HG03571 (cell line): ENCODE measurements at regions not wholly inside any gene's neighbourhood (a gene's known extent, or its start where the extent isn't known, plus 50 kb on each side); places are given as distances from the start of the nearest gene placed in this dataset.
"Not testable (repeated sequence)": the region's sequence is repeated elsewhere in the genome, so short reads cannot be mapped to it uniquely, and the experiment has no call there.

ENCODE experiments used
- ATAC-seq: cut with Tn5 transposase; IDR thresholded peaks from one replicate; pipeline ENCODE4 v1.9.1; 2021; ENCODE audit not compliant: unreplicated experiment

DNA sequence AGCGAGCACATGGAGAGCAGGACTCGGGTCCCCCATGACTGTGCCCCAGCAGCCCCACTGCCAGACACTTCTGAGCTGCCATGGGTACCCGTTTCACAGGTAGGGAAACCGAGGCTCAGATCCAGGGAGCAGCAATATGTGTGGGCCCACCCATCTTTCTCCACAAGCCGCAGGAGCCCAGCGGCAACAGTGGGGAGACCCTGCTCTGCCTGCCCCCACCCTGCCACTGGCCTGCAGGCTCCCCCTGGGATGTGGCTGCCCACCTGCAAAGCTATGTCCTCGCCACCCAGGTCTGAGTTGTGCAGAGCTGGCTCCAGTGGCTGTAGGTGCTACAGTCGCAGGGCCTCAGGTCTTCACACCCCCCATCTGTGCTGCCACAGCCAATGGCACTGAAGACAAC, 50.6 kb upstream of the C1QTNF9B start:
- ATAC-seq: no peak

DNA sequence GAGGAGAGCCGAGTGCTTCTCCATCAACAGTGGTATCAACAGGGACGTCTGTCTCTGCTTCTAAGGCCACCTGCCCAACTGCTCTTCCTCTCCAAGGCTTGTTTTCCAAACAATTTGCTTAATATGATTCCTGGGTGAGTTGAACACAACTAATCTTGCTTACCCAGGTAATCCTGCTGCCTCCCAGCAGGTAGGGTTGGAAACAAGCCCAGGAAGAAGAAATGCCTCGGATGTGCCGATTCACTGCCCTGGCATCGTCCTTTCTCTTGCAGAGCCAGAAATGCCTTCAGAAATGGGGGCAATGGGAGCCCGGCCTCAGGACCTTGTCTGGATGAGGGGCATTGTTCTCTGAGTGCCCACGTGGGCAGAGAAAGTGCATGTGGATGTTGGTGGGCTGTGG, 51.9 kb upstream of the C1QTNF9B start:
- ATAC-seq: no peak

DNA sequence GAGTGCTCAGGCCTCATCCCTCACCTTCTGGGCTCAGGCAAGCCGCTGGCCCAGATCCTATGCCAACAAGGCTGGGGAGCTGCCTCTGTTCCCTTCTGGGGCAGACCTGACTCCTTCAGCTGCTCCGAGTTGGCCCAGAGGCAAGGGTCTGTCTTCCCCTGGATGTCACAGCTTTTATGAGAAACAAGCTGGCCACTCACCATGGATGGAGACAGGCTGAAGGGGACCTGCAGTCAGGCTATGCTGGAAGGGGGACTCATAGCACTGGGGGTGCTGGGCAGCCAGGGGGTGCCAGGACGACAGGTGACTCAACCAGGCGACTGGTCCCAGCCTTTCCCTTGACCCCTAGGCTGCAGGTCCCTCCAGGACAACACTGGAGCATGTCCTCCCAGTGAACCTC, 52.4 kb upstream of the C1QTNF9B start:
- no peak for ATAC-seq

DNA sequence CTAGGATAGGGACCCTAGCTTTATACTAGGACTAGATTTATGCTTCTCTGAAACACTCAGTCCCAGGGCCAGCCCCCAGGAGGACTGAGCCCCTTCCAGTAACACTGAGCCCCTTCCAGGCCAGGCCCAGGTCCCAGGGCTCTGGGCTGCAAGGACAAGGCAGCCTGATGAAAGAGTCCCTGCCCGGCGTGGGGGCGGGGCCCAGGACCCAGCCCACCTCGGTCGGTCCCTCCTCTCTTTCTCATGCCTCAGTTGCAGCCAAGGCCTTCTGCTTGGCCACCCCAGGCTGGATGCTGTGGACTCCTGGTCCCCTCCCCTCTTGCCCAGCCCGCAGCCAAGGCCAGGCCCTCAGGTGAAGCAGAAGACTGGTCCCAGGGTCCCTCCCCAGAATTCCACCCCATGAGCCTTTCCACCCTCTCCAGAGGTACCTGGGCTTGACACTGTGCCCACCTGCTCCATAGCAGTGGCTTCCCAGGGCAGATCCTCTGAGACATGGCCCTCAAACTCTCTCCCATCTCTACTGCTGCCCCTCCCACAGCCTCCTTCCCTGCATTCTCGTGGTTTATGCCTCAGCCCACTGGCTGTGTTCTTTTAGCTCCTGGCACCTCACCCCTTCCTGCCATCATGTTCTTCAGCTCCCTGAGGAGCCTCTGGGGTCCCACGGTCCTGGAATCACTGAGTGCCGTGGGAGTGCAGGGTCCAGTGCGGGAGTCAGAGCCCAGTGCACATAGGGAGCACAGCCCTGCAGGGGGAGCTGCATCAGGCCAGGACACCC, 53.6 kb upstream of the C1QTNF9B start:
- no peak for ATAC-seq

DNA sequence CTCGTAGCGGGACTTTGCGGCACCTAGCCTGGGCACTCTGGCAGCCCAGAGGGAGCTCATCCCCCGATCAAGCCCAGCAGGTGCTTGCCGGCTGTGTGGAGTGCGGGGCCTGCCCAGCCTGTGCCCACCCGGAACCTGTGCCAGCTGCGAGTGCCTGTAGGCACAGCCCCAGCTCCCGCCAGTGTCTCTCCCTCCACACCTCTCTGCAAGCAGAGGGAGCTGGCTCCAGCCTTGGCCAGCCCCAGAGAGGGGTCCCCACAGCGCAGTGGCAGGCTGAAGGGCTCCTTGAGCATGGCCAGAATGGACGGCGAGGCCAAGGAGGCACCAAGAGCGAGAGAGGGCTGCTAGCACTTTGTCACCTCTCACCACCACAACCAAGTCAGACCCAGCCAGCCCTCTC, 55.5 kb upstream of the C1QTNF9B start:
- no peak for ATAC-seq

DNA sequence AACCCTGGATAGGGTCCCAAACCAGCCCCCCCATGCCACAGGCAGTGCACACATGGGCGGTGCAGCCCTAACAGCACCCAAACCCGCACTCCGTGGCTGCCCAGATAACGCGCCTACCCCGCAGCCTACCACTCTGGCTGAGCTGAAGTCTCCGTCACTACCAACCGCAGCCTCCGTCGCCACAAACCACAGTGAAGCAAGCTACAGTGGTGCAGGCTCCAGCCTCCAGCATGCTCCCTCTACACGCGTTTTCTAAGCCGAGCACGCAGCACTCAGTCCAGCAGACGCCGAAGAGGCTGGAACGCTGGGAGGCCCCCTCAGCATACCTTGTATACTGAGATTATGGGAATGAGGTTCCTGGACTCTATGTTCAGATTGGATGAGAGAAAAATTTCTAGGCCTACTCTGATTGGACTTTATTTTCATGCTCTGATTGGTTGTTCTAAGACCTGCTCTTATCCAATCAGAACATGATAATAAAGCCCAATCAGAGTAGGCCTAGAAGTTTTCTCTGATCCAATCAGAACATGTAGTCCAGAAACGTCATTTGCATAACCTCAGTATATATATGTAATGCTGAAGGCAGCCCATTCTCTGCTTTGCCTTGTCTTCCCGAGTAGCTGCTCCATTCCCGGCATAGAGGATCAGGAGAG, 56.7 kb upstream of the C1QTNF9B start:
- ATAC-seq: no peak

DNA sequence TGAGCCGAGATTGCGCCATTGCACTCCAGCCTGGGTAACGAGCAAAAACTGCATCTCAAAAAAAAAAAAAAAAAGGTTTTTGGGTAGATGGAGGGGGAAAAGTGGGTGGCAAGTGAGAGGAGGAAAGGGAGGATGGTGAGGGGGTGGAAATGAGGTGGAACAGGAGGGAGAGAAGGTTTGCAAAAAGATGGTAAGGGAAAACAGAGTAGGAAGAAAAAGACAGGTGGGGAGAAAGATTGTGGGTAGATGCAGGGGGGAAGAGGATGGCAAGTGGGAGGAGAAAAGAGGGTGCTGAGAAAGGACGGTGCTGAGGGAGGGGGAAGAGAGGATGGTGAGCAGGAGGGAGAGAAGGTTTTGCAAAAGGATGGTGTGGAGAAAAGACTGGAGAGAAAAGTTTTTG, 57.8 kb upstream of the C1QTNF9B start:
- no peak for ATAC-seq

DNA sequence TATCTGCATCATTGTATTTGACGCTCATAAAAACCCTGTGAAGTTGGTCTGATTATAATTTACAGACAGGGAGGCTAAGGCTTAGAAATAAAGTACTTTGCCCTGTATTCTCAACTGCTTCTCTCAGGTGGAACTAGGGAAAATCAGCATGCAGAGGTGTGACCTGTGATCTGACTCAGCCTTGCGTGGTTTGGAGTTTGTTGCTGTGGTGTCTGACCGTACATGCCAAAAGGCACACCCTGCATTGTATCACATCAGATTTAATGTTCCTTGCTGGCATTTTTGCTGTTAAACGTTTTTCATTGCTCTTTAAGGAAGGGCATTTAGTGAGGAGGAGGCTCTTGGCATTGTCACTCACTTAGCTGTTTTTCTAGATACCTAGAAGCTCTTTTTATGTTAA, 58.8 kb upstream of the C1QTNF9B start:
- no peak for ATAC-seq

DNA sequence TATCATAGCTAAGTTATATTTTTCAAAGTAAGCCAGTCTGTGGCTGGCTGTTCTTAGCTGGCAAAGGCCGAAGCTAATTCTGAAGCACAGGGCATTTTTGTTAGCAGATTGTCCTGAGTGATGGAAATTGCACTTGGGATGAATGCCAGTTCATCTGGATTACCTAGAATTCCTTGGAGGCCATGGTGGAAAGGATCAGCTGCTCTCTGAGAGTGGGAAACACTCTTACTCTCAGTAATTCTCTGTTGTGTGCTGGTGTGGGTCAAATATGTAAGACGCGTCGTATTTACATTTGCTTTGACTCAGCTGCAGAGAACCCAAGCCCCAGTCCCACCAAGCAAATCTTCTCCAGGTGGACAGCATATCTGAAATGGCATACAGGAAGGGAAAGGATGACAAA, 60.7 kb upstream of the C1QTNF9B start:
- ATAC-seq: no peak

DNA sequence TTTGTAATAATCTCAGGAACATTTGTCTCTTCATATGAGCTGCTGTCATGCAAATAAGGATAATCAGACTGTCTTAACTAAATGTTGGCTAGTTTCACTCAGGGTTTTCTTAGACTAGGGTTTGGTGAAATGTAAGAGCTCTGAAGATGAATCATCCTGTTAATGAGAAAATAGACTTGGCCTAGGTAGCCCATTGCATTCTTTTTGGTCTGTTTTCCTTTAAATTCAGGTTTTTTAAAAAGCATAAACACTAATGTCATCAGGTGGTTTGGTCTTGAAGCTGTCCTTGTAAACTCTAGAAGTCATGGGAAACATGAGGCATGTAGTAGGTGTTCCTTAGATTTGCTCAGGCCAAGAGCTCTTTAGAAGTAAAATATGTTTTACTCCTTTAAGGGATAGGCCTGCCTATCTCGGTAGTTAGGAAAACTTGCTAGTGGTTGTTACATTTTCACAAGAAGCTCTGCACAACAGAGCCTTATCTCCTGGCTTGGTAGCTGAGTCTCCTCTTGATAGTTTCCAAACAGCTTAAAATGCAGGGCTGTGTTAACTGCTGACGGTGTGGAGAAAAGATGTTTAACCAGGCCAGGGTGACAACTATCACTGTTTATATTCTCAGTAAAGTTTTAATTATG, 62.0 kb upstream of the C1QTNF9B start:
- ATAC-seq: no peak

DNA sequence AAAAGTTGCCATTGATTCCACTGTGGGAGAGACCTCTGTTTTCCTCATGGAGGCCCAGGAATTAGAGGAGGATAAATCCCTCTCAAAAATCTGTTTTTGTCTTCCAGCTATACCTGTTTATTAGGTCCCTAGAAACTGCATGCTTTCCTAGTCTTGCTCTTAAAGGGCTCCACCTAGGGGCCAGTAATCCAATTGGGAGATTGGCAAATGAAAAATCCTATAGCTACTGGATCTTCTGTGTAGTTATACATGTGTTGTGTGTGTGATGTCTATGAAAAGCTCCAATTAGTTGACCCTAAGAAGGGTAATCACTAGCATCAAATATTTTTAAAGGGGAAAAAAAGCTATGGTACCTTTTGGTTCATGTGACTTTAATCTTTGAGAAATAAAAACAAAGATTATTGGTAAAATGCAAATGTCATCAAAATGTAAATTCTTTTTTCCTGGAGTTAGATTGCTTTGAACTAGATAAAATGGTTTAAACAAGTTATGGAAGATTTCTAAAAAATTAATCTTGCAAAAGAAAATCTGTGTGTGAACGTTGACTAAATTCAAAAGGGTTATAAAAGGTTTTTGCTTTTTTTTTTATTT, 63.4 kb upstream of the C1QTNF9B start:
- no peak for ATAC-seq

DNA sequence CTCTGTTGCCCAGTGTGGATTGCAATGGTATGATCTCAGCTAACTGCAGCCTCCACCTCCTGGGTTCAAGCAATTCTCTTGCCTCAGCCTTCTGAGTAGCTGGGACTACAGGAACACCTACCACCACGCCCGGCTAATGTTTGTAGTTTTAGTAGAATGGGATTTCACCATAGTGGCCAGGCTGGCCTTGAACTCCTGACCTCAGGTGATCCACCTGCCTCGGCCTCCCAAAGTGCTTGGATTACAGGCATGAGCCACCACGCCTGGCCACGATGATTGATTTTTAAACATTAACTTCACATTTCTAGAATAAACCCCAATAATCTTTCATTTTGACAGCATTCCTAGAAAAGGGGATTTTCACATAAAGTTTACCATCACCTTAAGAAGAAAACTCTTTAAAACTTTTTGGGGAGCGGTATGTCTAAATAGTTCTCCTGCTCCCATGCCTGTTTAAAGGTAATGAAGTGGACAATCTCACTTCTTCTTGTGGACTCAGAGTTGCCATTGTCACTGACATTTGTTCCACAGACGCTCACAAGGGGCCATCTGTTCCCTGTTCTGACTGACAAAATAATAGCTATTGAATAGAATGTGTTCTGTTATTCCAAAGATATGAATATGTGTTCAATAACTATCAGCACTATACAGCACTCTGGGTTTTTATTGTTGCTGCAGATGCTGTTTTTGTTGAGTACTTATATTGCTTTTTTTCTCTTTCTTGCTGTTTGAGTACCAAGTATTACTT, 66.1 kb upstream of the C1QTNF9B start:
- no peak for ATAC-seq

DNA sequence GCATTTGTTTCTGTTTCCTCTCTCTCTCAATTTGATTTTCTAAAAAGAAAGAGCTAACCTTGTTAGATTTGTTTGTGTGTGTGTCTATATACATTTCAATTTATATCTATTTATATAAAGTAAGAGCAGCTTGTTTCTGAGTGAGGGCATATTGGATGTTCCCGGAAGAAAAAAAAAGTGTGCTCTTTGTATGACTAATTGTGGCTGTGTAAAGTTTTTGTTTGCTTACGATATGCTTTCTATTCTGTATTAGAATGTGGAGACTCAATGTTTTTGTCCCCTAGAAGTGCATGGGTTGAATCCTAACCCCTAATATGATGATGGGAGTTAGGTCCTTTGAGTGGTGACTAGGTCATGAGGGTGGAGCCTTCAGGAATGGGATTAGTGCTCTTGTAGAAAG, 66.6 kb upstream of the C1QTNF9B start:
- no peak for ATAC-seq

DNA sequence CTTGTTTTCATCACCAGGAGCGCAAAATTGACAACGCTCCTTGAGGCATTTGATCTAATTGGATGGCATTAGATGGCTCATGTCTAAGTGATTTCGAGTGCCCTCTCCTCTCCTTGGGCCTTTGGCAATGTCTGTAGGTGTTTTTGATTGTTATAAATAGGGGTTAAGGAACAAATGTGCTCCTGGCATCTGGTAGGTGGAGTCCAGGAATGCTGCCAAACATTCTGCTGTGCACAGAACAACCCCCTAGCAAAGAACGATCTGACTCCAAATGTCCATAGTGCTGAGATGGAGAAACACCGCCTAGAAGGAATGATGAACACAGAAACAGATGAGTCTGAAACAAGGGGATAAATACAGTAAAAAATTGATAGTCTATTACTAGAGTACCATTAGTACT, 68.0 kb upstream of the C1QTNF9B start:
- ATAC-seq: no peak

DNA sequence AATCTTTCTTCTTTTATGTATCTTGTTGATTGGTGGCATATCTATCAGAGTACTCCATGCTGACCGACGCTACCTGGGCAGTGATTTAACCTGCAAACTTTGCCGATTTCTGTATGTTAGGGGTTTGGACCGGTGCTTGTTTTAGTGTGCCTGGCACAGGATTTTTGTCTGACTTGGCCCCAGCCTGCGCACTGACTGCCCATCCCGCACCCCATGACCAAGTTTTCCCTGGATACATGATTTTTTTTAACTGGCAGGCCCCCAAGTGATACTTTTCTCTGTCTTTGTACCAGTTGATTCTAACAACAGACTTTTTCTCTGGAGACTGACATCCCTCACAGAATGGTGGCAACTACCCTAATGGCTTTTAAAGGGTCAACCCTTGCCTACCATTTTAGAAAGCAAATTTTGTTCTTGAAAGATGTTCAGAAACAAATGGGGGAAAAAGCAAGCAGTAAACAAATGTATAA, 69.0 kb upstream of the C1QTNF9B start:
- no peak for ATAC-seq

DNA sequence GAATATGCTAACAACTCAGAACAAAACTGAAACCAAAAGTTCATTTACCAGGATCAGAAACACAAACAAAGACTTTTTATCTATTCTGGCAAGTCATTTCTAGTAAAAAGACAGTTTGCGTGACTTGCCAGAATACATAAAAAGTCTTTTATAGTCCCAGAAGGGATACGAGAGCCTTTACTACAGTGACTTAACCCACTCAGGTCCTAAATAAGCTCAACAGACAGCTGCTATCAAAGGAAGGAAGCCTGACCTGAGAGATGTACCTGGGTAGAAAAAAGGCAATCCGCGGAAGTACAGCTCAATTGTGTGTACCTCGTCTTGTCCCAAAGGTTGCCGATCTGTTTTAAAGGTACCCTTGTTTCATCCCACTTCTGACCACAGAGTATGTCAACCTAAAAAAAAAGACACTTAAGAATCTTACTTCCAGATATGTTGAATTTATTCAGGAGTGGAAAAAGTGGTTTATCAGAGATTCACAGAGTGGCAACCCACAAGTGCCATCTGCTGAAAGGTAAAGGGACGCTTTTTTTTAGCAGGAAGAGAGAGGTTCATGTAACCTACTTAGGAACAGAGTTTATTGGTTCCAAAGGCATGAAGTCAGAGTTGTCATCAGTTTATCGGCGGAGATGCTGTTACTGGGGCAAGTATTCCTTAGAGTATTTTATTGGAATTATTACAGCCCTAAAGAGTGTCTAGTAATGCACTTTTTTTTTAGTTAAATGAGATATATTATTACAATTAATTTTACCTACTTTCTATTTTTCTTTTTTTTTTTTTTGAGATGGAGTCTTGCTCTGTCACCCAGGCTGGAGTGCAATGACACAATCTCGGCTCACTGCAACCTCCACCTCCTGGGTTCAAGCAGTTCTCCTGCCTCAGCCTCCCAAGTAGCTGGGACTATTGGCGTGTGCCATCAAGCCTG, 69.7 kb upstream of the C1QTNF9B start:
- peak; percentile 55 for ATAC-seq

DNA sequence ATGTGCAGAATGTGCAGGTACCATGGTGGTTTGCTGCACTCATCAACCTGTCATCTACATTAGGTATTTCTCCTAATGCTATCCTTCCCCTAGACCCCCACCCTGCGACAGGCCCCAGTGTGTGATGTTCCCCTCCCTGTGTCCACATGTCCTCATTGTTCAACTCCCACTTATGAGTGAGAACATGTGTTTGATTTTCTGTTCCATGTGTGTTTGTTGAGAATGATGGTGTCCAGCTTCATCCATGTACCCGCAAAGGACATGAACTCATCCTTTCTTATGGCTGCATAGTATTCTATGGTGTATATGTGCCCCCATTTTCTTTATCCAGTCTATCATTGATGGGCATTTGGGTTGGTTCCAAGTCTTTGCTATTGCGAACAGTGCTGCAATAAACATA, 70.5 kb upstream of the C1QTNF9B start:
- not testable (repeated sequence) for ATAC-seq

DNA sequence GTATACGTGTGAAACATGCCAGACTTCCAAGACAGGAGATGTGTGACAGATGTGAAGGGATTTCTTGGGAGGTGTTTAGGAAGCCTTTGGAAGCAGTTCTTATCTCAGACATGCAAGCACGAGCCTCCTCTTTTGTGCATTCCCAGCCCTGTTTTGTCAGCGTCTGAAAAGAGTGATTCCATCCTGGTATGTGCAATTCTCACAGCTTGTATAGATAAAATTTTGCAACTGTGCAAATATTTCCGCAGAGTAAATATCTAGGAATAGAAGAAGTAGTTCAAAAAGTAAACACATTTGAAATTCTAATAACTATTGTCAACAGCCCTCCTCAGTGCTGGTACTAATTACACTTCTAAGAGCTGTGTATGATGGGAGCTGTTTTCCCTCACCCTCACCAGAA, 72.3 kb upstream of the C1QTNF9B start:
- no peak for ATAC-seq

DNA sequence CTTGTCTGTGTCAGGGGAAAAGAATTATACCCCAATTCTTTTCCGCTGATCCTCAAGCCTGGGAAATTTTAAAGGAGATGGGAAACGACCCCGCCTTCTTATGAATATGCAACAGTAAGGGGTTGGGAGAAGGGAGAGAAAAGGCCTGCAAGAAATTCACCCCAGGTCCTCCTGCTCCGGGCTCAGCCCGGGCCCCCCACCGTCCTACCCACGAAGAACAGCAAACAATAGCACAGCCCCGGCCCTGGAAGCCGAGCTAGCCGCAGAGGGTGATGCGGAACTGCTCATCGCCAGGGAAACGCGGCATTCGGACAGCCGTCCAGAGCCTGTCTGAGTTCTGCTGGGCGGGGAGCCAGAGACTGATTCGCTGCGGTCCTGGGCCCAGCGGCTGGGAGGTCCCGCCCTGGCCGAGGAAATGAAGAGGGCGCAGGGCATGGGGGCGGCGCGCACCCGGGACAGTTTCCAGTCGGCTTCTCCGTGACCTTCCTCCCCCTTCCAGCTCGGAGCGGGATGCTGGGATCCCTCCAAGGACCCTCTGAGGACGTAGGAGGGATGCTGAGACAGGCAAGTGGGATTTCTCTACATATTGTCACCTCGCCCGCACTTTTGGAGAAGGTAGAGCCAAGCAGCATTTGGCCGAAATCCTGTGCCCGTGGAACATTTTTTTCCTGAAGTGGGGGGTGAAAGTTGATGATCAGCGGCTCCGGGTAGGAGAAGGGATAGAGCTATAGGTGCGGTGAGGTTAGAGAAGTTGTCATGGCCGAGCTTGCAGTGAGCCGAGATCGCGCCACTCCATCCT, 82.3 kb upstream of the C1QTNF9B start:
- peak; percentile 53 for ATAC-seq
